Immature natural killer cell (primary cell): ENCODE measurements at regions not wholly inside any gene's neighbourhood (a gene's known extent, or its start where the extent isn't known, plus 50 kb on each side); places are given as distances from the start of the nearest gene placed in this dataset.

ENCODE experiments used
- DNase-seq, 3 donors: peaks; one replicate each; pipeline ENCODE4 v3.0.0; 2022; ENCODE audit warnings: mixed read lengths in 1 of 3
- H3K27ac Mint-ChIP-seq, 6 donors: one replicate each; pipeline ENCODE4 v1.8.0; 2020; ENCODE audit warnings: mixed read lengths in 6 of 6, mild to moderate bottlenecking in 5 of 6, inconsistent platforms in 4 of 6, moderate library complexity in 3 of 6
- H3K27me3 Mint-ChIP-seq, 3 donors: one replicate each; pipeline ENCODE4 v1.8.0; 2020 to 2021; ENCODE audit warnings: low read depth in 3 of 3, mild to moderate bottlenecking in 3 of 3, mixed read lengths in 3 of 3, moderate library complexity in 3 of 3, inconsistent platforms in 1 of 3
- H3K36me3 Mint-ChIP-seq, 3 donors: one replicate each; pipeline ENCODE4 v1.8.0; 2020; ENCODE audit warnings: mixed read lengths in 3 of 3, inconsistent platforms in 2 of 3, mild to moderate bottlenecking in 2 of 3
- H3K4me1 Mint-ChIP-seq, 2 donors: one replicate each; pipeline ENCODE4 v1.8.0; 2020; ENCODE audit warnings: inconsistent platforms in 2 of 2, mild to moderate bottlenecking in 2 of 2, mixed read lengths in 2 of 2, moderate library complexity in 1 of 2
- H3K4me3 Mint-ChIP-seq, 5 donors: one replicate each; pipeline ENCODE4 v1.8.0; 2020; ENCODE audit warnings: mild to moderate bottlenecking in 5 of 5, mixed read lengths in 5 of 5, inconsistent platforms in 3 of 5, moderate library complexity in 3 of 5
- H3K9me3 Mint-ChIP-seq, 6 donors: one replicate each; pipeline ENCODE4 v1.8.0; 2020; ENCODE audit warnings: mild to moderate bottlenecking in 6 of 6, mixed read lengths in 6 of 6, inconsistent platforms in 4 of 6, moderate library complexity in 3 of 6

GRCh38 chr5:58127255-58128220 is 332.3 kb downstream of the PLK2 start:
- Mint-ChIP-seq H3K27ac (no peak overlapping the region), H3K36me3 (no peaks in the 10 kb centered on the region), H3K9me3 (peaks cover 0 to 2% (median 0%) of the 10 kb centered on the region in 6 donors), H3K27me3 (no peaks in the 10 kb centered on the region), H3K4me3 (no peak overlapping the region), H3K4me1 (no peaks in the 10 kb centered on the region)
- DNase-seq, result no peak

- Mint-ChIP-seq H3K4me1 (no peaks in the 10 kb centered on the region), H3K36me3 (no peaks in the 10 kb centered on the region), H3K4me3 (no peak overlapping the region), H3K9me3 (no peaks in the 10 kb centered on the region), H3K27me3 (peaks cover 0 to 3% (median 0%) of the 10 kb centered on the region in 3 donors), H3K27ac (no peak overlapping the region)
- DNase-seq, result no peak
Measured at GRCh38 chr5:58123501-58123900, 336.4 kb downstream of the PLK2 start.

GRCh38 chr5:58122848-58123392 is 337.0 kb downstream of the PLK2 start:
- H3K27ac Mint-ChIP-seq, result no peak overlapping the region
- H3K9me3 Mint-ChIP-seq, result no peaks in the 10 kb centered on the region
- H3K4me1 Mint-ChIP-seq, result no peaks in the 10 kb centered on the region
- peaks cover 0 to 4% (median 0%) of the 10 kb centered on the region in 3 donors for H3K27me3 Mint-ChIP-seq
- no peak for DNase-seq
- no peak overlapping the region for H3K4me3 Mint-ChIP-seq
- H3K36me3 Mint-ChIP-seq, result no peaks in the 10 kb centered on the region

- Mint-ChIP-seq H3K27ac (no peak overlapping the region), H3K36me3 (no peaks in the 10 kb centered on the region), H3K4me1 (no peaks in the 10 kb centered on the region), H3K9me3 (no peaks in the 10 kb centered on the region), H3K27me3 (peaks cover 0 to 4% (median 0%) of the 10 kb centered on the region in 3 donors), H3K4me3 (no peak overlapping the region)
- no peak for DNase-seq
Measured at GRCh38 chr5:58122157-58122556, 337.7 kb downstream of the PLK2 start.

GRCh38 chr5:58121391-58121790 is 338.5 kb downstream of the PLK2 start:
- DNase-seq, result no peak
- Mint-ChIP-seq H3K9me3 (no peaks in the 10 kb centered on the region), H3K4me1 (no peaks in the 10 kb centered on the region), H3K27me3 (peaks cover 0 to 4% (median 0%) of the 10 kb centered on the region in 3 donors), H3K4me3 (no peak overlapping the region), H3K27ac (no peak overlapping the region), H3K36me3 (no peaks in the 10 kb centered on the region)

GRCh38 chr5:58117542-58117941 is 342.3 kb downstream of the PLK2 start:
- no peaks in the 10 kb centered on the region for H3K4me1 Mint-ChIP-seq
- H3K4me3 Mint-ChIP-seq, result no peak overlapping the region
- peaks cover 0 to 2% (median 0%) of the 10 kb centered on the region in 6 donors for H3K9me3 Mint-ChIP-seq
- peaks cover 0 to 5% (median 0%) of the 10 kb centered on the region in 3 donors for H3K27me3 Mint-ChIP-seq
- no peaks in the 10 kb centered on the region for H3K36me3 Mint-ChIP-seq
- no peak for DNase-seq
- H3K27ac Mint-ChIP-seq, result no peak overlapping the region

- no peaks in the 10 kb centered on the region for H3K4me1 Mint-ChIP-seq
Measured at GRCh38 chr5:58116346-58116745, 343.5 kb downstream of the PLK2 start.

GRCh38 chr5:58115811-58116210 is 344.1 kb downstream of the PLK2 start:
- H3K36me3 Mint-ChIP-seq, result no peaks in the 10 kb centered on the region
- no peaks in the 10 kb centered on the region for H3K4me1 Mint-ChIP-seq
- no peak overlapping the region for H3K27ac Mint-ChIP-seq
- no peak for DNase-seq
- no peak overlapping the region for H3K4me3 Mint-ChIP-seq
- peaks cover 0 to 2% (median 0%) of the 10 kb centered on the region in 6 donors for H3K9me3 Mint-ChIP-seq
- H3K27me3 Mint-ChIP-seq, result peaks cover 0 to 3% (median 0%) of the 10 kb centered on the region in 3 donors

More at GRCh38 chr5:58116346-58116745, 343.5 kb downstream of the PLK2 start:
- peaks cover 0 to 3% (median 0%) of the 10 kb centered on the region in 3 donors for H3K27me3 Mint-ChIP-seq
- no peak overlapping the region for H3K4me3 Mint-ChIP-seq
- peaks cover 0 to 2% (median 0%) of the 10 kb centered on the region in 6 donors for H3K9me3 Mint-ChIP-seq
- no peaks in the 10 kb centered on the region for H3K36me3 Mint-ChIP-seq
- no peak overlapping the region for H3K27ac Mint-ChIP-seq
- no peak for DNase-seq

GRCh38 chr5:58114324-58114723 is 345.6 kb downstream of the PLK2 start:
- no peak for DNase-seq
- Mint-ChIP-seq H3K36me3 (no peaks in the 10 kb centered on the region), H3K4me1 (no peaks in the 10 kb centered on the region), H3K27me3 (peaks cover 0 to 3% (median 2%) of the 10 kb centered on the region in 3 donors), H3K9me3 (peaks cover 0 to 2% (median 0%) of the 10 kb centered on the region in 6 donors), H3K4me3 (no peak overlapping the region), H3K27ac (no peak overlapping the region)

- Mint-ChIP-seq H3K27ac (no peak overlapping the region), H3K36me3 (no peaks in the 10 kb centered on the region), H3K27me3 (peaks cover 0 to 2% (median 1%) of the 10 kb centered on the region in 3 donors), H3K4me3 (no peak overlapping the region), H3K4me1 (no peaks in the 10 kb centered on the region), H3K9me3 (peaks cover 0 to 2% (median 0%) of the 10 kb centered on the region in 6 donors)
- no peak for DNase-seq
Measured at GRCh38 chr5:58113172-58113571, 346.7 kb downstream of the PLK2 start.

GRCh38 chr5:58108511-58108910 is 351.4 kb downstream of the PLK2 start:
- DNase-seq, result no peak
- H3K36me3 Mint-ChIP-seq, result peaks cover 0 to 2% (median 0%) of the 10 kb centered on the region in 3 donors

GRCh38 chr5:58107704-58108103 is 352.2 kb downstream of the PLK2 start:
- Mint-ChIP-seq H3K4me3 (no peak overlapping the region), H3K27ac (no peak overlapping the region), H3K27me3 (peaks cover 0 to 2% (median 2%) of the 10 kb centered on the region in 3 donors), H3K9me3 (peaks cover 0 to 8% (median 3%) of the 10 kb centered on the region in 6 donors), H3K4me1 (no peaks in the 10 kb centered on the region), H3K36me3 (peaks cover 0 to 2% (median 0%) of the 10 kb centered on the region in 3 donors)
- DNase-seq, result no peak

More at GRCh38 chr5:58108511-58108910, 351.4 kb downstream of the PLK2 start:
- H3K27me3 Mint-ChIP-seq, result peaks cover 0 to 2% (median 2%) of the 10 kb centered on the region in 3 donors
- no peaks in the 10 kb centered on the region for H3K4me1 Mint-ChIP-seq
- H3K9me3 Mint-ChIP-seq, result peaks cover 0 to 5% (median 3%) of the 10 kb centered on the region in 6 donors
- no peak overlapping the region for H3K4me3 Mint-ChIP-seq
- no peak overlapping the region for H3K27ac Mint-ChIP-seq

- Mint-ChIP-seq H3K27ac (no peak overlapping the region), H3K4me3 (no peak overlapping the region), H3K9me3 (peaks cover 0 to 9% (median 3%) of the 10 kb centered on the region in 6 donors), H3K36me3 (peaks cover 0 to 2% (median 0%) of the 10 kb centered on the region in 3 donors), H3K27me3 (peaks cover 0 to 2% (median 2%) of the 10 kb centered on the region in 3 donors), H3K4me1 (no peaks in the 10 kb centered on the region)
- no peak for DNase-seq
Measured at GRCh38 chr5:58106754-58107410, 353.0 kb downstream of the PLK2 start.
